ENCODE measurements at regions not wholly inside any gene's neighbourhood (a gene's known extent, or its start where the extent isn't known, plus 50 kb on each side); places are given as distances from the start of the nearest gene placed in this dataset.
"Not testable (repeated sequence)": the region's sequence is repeated elsewhere in the genome, so short reads cannot be mapped to it uniquely, and the experiment has no call there.

- DNase-seq: peak; percentile 2
Measured at GRCh38 chr9:79387101-79387835, 184.5 kb upstream of the TLE4 start.

GRCh38 chr9:79390077-79390698, 181.6 kb upstream of the TLE4 start:
- no peak for DNase-seq

- no peak for DNase-seq
Measured at GRCh38 chr9:79390781-79391770, 180.7 kb upstream of the TLE4 start.

GRCh38 chr9:79395228-79395627, 176.5 kb upstream of the TLE4 start:
- no peak for DNase-seq

GRCh38 chr9:79395755-79396154, 176.0 kb upstream of the TLE4 start:
- DNase-seq: no peak

- no peak for DNase-seq
Measured at GRCh38 chr9:79396168-79396567, 175.6 kb upstream of the TLE4 start.

- DNase-seq: no peak
Measured at GRCh38 chr9:79403495-79403894, 168.3 kb upstream of the TLE4 start.

GRCh38 chr9:79408200-79408599, 163.6 kb upstream of the TLE4 start:
- DNase-seq: no peak

GRCh38 chr9:79408617-79409016, 163.1 kb upstream of the TLE4 start:
- no peak for DNase-seq

GRCh38 chr9:79409182-79409823, 162.5 kb upstream of the TLE4 start:
- DNase-seq: no peak

- no peak for DNase-seq
Measured at GRCh38 chr9:79425840-79426239, 145.9 kb upstream of the TLE4 start.

- DNase-seq: no peak
Measured at GRCh38 chr9:79428422-79428821, 143.3 kb upstream of the TLE4 start.

- no peak for DNase-seq
Measured at GRCh38 chr9:79430619-79431018, 141.1 kb upstream of the TLE4 start.

- no peak for DNase-seq
Measured at GRCh38 chr9:79431019-79431679, 140.6 kb upstream of the TLE4 start.

- no peak for DNase-seq
Measured at GRCh38 chr9:79432485-79432884, 139.3 kb upstream of the TLE4 start.

GRCh38 chr9:79433703-79434102, 138.1 kb upstream of the TLE4 start:
- DNase-seq: peak; percentile 56

- DNase-seq: not testable (repeated sequence)
Measured at GRCh38 chr9:79439221-79439620, 132.5 kb upstream of the TLE4 start.

- no peak for DNase-seq
Measured at GRCh38 chr9:79446523-79447307, 125.0 kb upstream of the TLE4 start.

GRCh38 chr9:79447308-79447605, 124.5 kb upstream of the TLE4 start:
- no peak for DNase-seq

GRCh38 chr9:79447762-79448161, 124.0 kb upstream of the TLE4 start:
- no peak for DNase-seq

- DNase-seq: no peak
Measured at GRCh38 chr9:79452265-79452664, 119.5 kb upstream of the TLE4 start.

Data from muscle of arm (tissue), 1 donor.